GM23338 (cell line): ENCODE measurements at regions not wholly inside any gene's neighbourhood (a gene's known extent, or its start where the extent isn't known, plus 50 kb on each side); places are given as distances from the start of the nearest gene placed in this dataset.

Source experiments
- ATAC-seq: fragments of 200-7000 bp; cut with Tn5 transposase; 3 replicates; pipeline ENCODE4 v1.9.1; 2020
- DNase-seq: peaks from one replicate; pipeline ENCODE4 v3.0.0-alpha.2; 2015; ENCODE audit warnings: low spot score
- H2AFZ ChIP-seq: fragments of 200-600 bp; sonication (generic); 2 replicates; pipeline ENCODE4 v1.8.0; 2016; ENCODE audit warnings: antibody characterized with exemption, mild to moderate bottlenecking, moderate library complexity
- H3F3A ChIP-seq: fragments of 200-600 bp; sonication (generic); replicated peaks from 2 replicates; pipeline ENCODE4 v1.8.0; 2017; ENCODE audit warnings: antibody characterized with exemption, mixed run types, low read depth
- H3K27ac ChIP-seq: fragments of 200-600 bp; sonication (generic); 2 replicates; pipeline ENCODE4 v1.6.1; 2016; ENCODE audit warnings: low read depth
- H3K27me3 ChIP-seq: fragments of 200-600 bp; sonication (generic); 2 replicates; pipeline ENCODE4 v1.8.0; 2016; ENCODE audit warnings: mild to moderate bottlenecking, mixed run types, moderate library complexity; ENCODE audit not compliant: insufficient read depth
- H3K36me3 ChIP-seq: fragments of 200-600 bp; sonication (generic); 2 replicates; pipeline ENCODE4 v1.8.0; 2016; ENCODE audit warnings: mild to moderate bottlenecking; ENCODE audit not compliant: insufficient read depth
- H3K4me1 ChIP-seq: fragments of 200-600 bp; sonication (generic); 2 replicates; pipeline ENCODE4 v1.8.0; 2016; ENCODE audit warnings: mild to moderate bottlenecking, moderate library complexity; ENCODE audit not compliant: insufficient read depth
- H3K4me2 ChIP-seq: fragments of 200-600 bp; sonication (generic); 2 replicates; pipeline ENCODE4 v1.7.1; 2017; ENCODE audit warnings: mixed run types
- H3K4me3 ChIP-seq: fragments of 200-600 bp; sonication (generic); 2 replicates; pipeline ENCODE4 v1.6.1; 2016; ENCODE audit warnings: mixed run types
- H3K79me2 ChIP-seq: fragments of 200-600 bp; sonication (generic); replicated peaks from 2 replicates; pipeline ENCODE4 v1.8.0; 2017; ENCODE audit warnings: mild to moderate bottlenecking; ENCODE audit not compliant: insufficient read depth
- H3K9me2 ChIP-seq: fragments of 200-600 bp; sonication (generic); 2 replicates; pipeline ENCODE4 v1.8.0; 2017; ENCODE audit not compliant: insufficient read depth
- H4K20me1 ChIP-seq: fragments of 200-600 bp; sonication (generic); replicated peaks from 2 replicates; pipeline ENCODE4 v1.8.0; 2017; ENCODE audit warnings: mild to moderate bottlenecking; ENCODE audit not compliant: insufficient read depth
- H3K27ac Mint-ChIP-seq: 2 replicates; pipeline ENCODE4 v1.8.0; 2020; ENCODE audit warnings: inconsistent platforms, mild to moderate bottlenecking, moderate library complexity, mixed read lengths
- H3K27me3 Mint-ChIP-seq: 3 replicates; pipeline ENCODE4 v1.8.0; 2022; ENCODE audit warnings: low read depth, mild to moderate bottlenecking, moderate library complexity, mixed read lengths, inconsistent platforms; ENCODE audit not compliant: insufficient read depth, poor library complexity
- H3K36me3 Mint-ChIP-seq: 3 replicates; pipeline ENCODE4 v1.8.0; 2021; ENCODE audit warnings: low read depth, mild to moderate bottlenecking, inconsistent platforms, moderate library complexity, mixed read lengths
- H3K4me1 Mint-ChIP-seq: 3 replicates; pipeline ENCODE4 v1.8.0; 2020; ENCODE audit warnings: mild to moderate bottlenecking, inconsistent platforms, mixed read lengths
- H3K4me3 Mint-ChIP-seq: 3 replicates; pipeline ENCODE4 v1.8.0; 2021; ENCODE audit warnings: moderate library complexity, mild to moderate bottlenecking, inconsistent platforms, mixed read lengths
- H3K9me3 Mint-ChIP-seq: 3 replicates; pipeline ENCODE4 v1.8.0; 2020; ENCODE audit warnings: moderate library complexity, mild to moderate bottlenecking, inconsistent platforms, mixed read lengths
- CREB1 ChIP-seq: fragments of 250-450 bp; sonication (Bioruptor Pico); IDR thresholded peaks from 2 replicates; pipeline ENCODE4 v1.5.0; 2020; ENCODE audit warnings: low read depth, mild to moderate bottlenecking, moderate library complexity
- CTCF ChIP-seq, 2 experiments: fragments of 200-600 bp in 1 of 2; sonication (generic) in 1 of 2; conservative IDR thresholded peaks; 2 replicates each; pipeline versions ENCODE4 v1.5.1 to v1.6.1; 2016 to 2017; ENCODE audit warnings: antibody characterized with exemption in 2 of 2, low read depth in 2 of 2, mild to moderate bottlenecking in 2 of 2, moderate library complexity in 1 of 2
- ETS1 ChIP-seq: IDR thresholded peaks from 2 replicates; pipeline ENCODE4 v1.6.1; 2016; ENCODE audit warnings: antibody characterized with exemption
- EZH2 ChIP-seq: fragments of 200-600 bp; sonication (generic); IDR thresholded peaks from one replicate; pipeline ENCODE4 v1.8.0; 2017; ENCODE audit warnings: antibody characterized with exemption, mild to moderate bottlenecking, low read depth; ENCODE audit not compliant: unreplicated experiment
- EZH2phosphoT487 ChIP-seq: fragments of 200-600 bp; sonication (generic); IDR thresholded peaks from one replicate; pipeline ENCODE4 v1.8.1; 2018; ENCODE audit warnings: antibody characterized with exemption; ENCODE audit not compliant: unreplicated experiment
- JUNB ChIP-seq: IDR thresholded peaks from one replicate; pipeline ENCODE4 v1.6.1; 2016; ENCODE audit warnings: antibody characterized with exemption; ENCODE audit not compliant: unreplicated experiment
- NANOG ChIP-seq: IDR thresholded peaks from 2 replicates; pipeline ENCODE4 v1.6.1; 2016; ENCODE audit warnings: antibody characterized with exemption, borderline replicate concordance
- POLR2AphosphoS5 ChIP-seq: IDR thresholded peaks from 2 replicates; pipeline ENCODE4 v1.6.1; 2016; ENCODE audit warnings: antibody characterized with exemption, low read depth
- REST ChIP-seq: IDR thresholded peaks from one replicate; pipeline ENCODE4 v1.6.1; 2018; ENCODE audit warnings: antibody characterized with exemption; ENCODE audit not compliant: unreplicated experiment
- STAT1 ChIP-seq: IDR thresholded peaks from one replicate; pipeline ENCODE4 v1.6.1; 2016; ENCODE audit warnings: antibody characterized with exemption; ENCODE audit not compliant: unreplicated experiment
- ZNF114 ChIP-seq: fragments of 250-450 bp; sonication (Bioruptor Pico); IDR thresholded peaks from 2 replicates; pipeline ENCODE4 v1.5.0; 2020; ENCODE audit warnings: mild to moderate bottlenecking, moderate library complexity
- ZNF331 ChIP-seq: fragments of 250-450 bp; sonication (Bioruptor Pico); IDR thresholded peaks from 2 replicates; pipeline ENCODE4 v1.5.0; 2020; ENCODE audit warnings: low read depth, mild to moderate bottlenecking, moderate library complexity
- ZNF462 ChIP-seq: fragments of 250-450 bp; sonication (Bioruptor Pico); IDR thresholded peaks from 2 replicates; pipeline ENCODE4 v1.5.0; 2020; ENCODE audit warnings: mild to moderate bottlenecking, moderate library complexity

GRCh38 chr9:24624481-24624880 is 78.8 kb upstream of the IZUMO3 start:
- no peaks in the 10 kb centered on the region for H3K79me2 ChIP-seq
- no peaks in the 10 kb centered on the region for H3K4me1 ChIP-seq
- H3K27me3 Mint-ChIP-seq: peaks cover 2% of the 10 kb centered on the region
- no peak overlapping the region for H3K4me2 ChIP-seq
- H3K4me3 ChIP-seq: no peak overlapping the region
- no peaks in the 10 kb centered on the region for H3K36me3 ChIP-seq
- TF ChIP-seq ZNF462 (CRISPR knock-in tag) (no peak), POLR2AphosphoS5 (no peak), CTCF (conservative IDR thresholded peaks at IDR 0.05; ENCODE audit: low read depth in 2 of 2) (no peak), EZH2phosphoT487 (no peak), ZNF331 (CRISPR knock-in tag) (no peak), JUNB (no peak), STAT1 (no peak), EZH2 (no peak), NANOG (no peak), REST (no peak), ETS1 (no peak), ZNF114 (no peak), CREB1 (CRISPR knock-in tag) (no peak)
- H3K27ac ChIP-seq: no peak overlapping the region
- no peaks in the 10 kb centered on the region for H4K20me1 ChIP-seq
- H3K36me3 Mint-ChIP-seq: no peaks in the 10 kb centered on the region
- H3K27me3 ChIP-seq: no peaks in the 10 kb centered on the region
- no peaks in the 10 kb centered on the region for H3K9me3 Mint-ChIP-seq
- H3K4me3 Mint-ChIP-seq: no peak overlapping the region
- no peaks in the 10 kb centered on the region for H3F3A ChIP-seq
- H3K27ac Mint-ChIP-seq: no peak overlapping the region
- DNase-seq: no peak
- H2AFZ ChIP-seq: no peak overlapping the region
- no peaks in the 10 kb centered on the region for H3K9me2 ChIP-seq
- no peak for ATAC-seq
- H3K4me1 Mint-ChIP-seq: 0 out of 3 replicates have a peak, but pooled peaks cover 3% of the 10 kb centered on the region
